GM20431 (cell line): ENCODE measurements at regions not wholly inside any gene's neighbourhood (a gene's known extent, or its start where the extent isn't known, plus 50 kb on each side); places are given as distances from the start of the nearest gene placed in this dataset.
"Not testable (repeated sequence)": the region's sequence is repeated elsewhere in the genome, so short reads cannot be mapped to it uniquely, and the experiment has no call there.

Source experiments
- in situ Hi-C: fragments of 300-500 bp; cut with MseI, MboI; formaldehyde crosslinking; loops from one replicate; pipeline ENCODE4 v1.15.0; 2020; ENCODE audit warnings: low sequenced_read_pairs; ENCODE audit not compliant: unreplicated experiment

- in situ Hi-C loops = not testable (repeated sequence)
Observed at GRCh38 chr7:156347703-156348248, 292.8 kb upstream of the RNF32 start.

- in situ Hi-C loops = no loop called here
Observed at GRCh38 chr7:156347132-156347531, 293.4 kb upstream of the RNF32 start.

GRCh38 chr7:156344595-156344994 lies 296.0 kb upstream of the RNF32 start:
- in situ Hi-C loops = no loop called here

GRCh38 chr7:156334636-156335035 lies 305.9 kb upstream of the RNF32 start:
- in situ Hi-C loops = no loop called here

- in situ Hi-C loops = no loop called here
Observed at GRCh38 chr7:156327916-156328315, 312.7 kb upstream of the RNF32 start.

- in situ Hi-C loops = no loop called here
Observed at GRCh38 chr7:156327474-156327873, 313.1 kb upstream of the RNF32 start.

- in situ Hi-C loops = no loop called here
Observed at GRCh38 chr7:156324201-156324600, 316.4 kb upstream of the RNF32 start.

- in situ Hi-C loops = not testable (repeated sequence)
Observed at GRCh38 chr7:156321430-156321829, 319.1 kb upstream of the RNF32 start.

GRCh38 chr7:156318926-156319325 lies 321.6 kb upstream of the RNF32 start:
- in situ Hi-C loops = no loop called here

- in situ Hi-C loops = no loop called here
Observed at GRCh38 chr7:156318426-156318825, 322.1 kb upstream of the RNF32 start.

- in situ Hi-C loops = no loop called here
Observed at GRCh38 chr7:156309016-156309620, 331.5 kb upstream of the RNF32 start.

- in situ Hi-C loops = no loop called here
Observed at GRCh38 chr7:156307193-156307592, 333.4 kb upstream of the RNF32 start.

- in situ Hi-C loops = no loop called here
Observed at GRCh38 chr7:156305351-156305750, 335.2 kb upstream of the RNF32 start.

GRCh38 chr7:156282816-156283215 lies 357.8 kb upstream of the RNF32 start:
- in situ Hi-C loops = no loop called here

GRCh38 chr7:156279635-156280034 lies 360.9 kb upstream of the RNF32 start:
- in situ Hi-C loops = no loop called here

- in situ Hi-C loops = no loop called here
Observed at GRCh38 chr7:156275292-156275691, 365.3 kb upstream of the RNF32 start.

- in situ Hi-C loops = no loop called here
Observed at GRCh38 chr7:156274557-156274956, 366.0 kb upstream of the RNF32 start.

- in situ Hi-C loops = no loop called here
Observed at GRCh38 chr7:156261581-156261980, 379.0 kb upstream of the RNF32 start.

GRCh38 chr7:156257904-156258303 lies 382.7 kb upstream of the RNF32 start:
- in situ Hi-C loops = no loop called here

- in situ Hi-C loops = no loop called here
Observed at GRCh38 chr7:156255635-156256034, 384.9 kb upstream of the RNF32 start.

- in situ Hi-C loops = no loop called here
Observed at GRCh38 chr7:156251861-156252260, 388.7 kb upstream of the RNF32 start.

- in situ Hi-C loops = no loop called here
Observed at GRCh38 chr7:156240532-156240931, 400.0 kb upstream of the RNF32 start.
